ENCODE measurements at regions not wholly inside any gene's neighbourhood (a gene's known extent, or its start where the extent isn't known, plus 50 kb on each side); places are given as distances from the start of the nearest gene placed in this dataset.

DNA sequence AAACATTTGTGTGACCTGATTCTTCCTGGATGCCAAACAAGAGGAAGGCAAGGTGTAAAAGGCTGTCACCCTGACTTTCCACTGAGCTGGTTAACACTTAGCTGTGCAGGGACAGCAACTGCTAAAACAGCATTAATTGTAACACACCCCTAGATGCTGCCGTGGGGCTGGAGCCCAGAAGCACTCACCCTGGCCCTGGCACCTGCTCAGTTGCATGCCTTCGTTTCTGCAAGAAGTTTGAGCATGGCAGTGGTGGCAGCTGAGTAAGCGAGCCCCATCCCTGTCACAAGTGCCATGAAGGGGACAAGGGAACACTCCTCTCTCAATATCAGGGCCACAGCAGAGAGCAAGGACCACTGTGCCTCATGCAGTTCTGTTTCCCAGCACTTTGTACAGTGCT lies 330.2 kb downstream of the TMEM114 start:
- no peak for DNase-seq

DNA sequence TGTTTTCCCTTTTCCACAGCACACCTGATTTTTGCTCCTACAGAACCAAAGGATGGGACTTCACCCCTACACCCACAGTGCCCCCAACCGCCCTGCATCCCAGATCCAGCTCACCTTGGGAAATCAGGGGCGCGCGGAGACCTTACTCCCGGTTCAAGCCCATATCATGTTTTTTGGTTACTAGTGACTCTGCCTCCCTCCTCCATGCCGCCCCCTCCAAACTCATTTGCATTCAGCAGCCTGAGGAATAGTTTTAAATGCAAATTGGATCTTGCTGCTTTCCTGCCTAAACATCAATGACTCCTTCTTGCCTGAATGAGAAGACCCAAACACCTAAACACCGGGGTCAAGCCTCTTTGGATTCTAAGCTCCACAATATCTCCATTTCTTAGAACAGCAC lies 331.8 kb downstream of the TMEM114 start:
- DNase-seq: no peak

DNA sequence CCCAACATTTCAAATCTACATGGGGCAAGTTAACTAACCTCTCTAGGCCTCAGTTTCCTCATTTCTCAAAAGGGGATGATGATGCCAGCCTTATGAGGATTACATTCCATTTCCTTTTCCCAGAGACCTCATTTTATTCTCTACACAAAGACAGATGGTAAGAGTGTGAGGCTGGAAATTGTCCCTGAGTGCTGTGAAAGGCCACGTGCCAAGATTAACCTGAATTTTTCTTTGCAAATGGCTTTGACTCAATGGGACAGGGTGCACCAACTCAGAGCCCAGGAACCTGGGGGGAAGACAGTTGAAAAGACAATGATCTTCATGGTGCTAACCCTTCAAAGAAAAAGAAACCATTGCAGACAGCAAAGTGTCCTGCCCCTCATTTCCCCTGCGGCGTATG lies 332.8 kb downstream of the TMEM114 start:
- no peak for DNase-seq

- DNase-seq: no peak
Measured at GRCh38 chr16:8254405-8254804, 335.9 kb downstream of the TMEM114 start.

DNA sequence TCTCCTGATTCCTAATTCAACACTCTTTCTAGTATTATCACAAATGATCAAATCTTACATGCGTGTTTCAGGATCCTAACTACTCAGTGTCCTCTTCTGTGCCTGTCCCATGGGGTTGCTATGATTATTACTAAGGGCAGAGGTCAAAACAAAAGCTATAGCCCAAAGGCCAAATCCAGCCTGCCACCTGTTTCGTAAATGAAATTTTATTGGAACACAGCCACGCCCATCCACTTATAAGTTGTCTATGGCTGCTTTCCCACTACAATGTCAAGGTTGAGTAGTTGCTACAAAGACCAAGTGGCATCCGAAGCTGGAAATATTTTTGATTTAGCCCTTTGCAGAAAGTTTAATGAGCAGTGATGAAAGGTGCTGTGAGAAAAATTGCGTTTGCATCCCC lies 336.6 kb downstream of the TMEM114 start:
- DNase-seq: no peak

- no peak for DNase-seq
Measured at GRCh38 chr16:8251727-8252126, 338.6 kb downstream of the TMEM114 start.

DNA sequence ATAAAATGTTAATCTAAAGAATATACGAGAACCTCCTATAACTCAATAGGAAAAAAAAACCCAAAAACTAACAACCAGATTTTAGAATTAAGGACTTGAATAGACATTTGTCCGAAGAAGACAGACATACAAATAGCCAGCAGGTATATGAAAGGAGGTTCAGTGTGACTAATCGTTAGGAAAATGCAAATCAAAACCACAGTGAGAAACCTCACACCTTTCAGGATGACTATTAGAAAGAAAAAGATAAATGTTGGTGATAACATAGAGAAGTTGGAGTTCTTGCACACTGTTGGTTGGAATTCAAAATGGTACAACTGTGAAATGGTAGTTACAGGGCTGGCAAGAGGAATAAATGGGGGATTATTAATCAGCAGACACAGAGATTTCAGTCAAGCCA lies 339.0 kb downstream of the TMEM114 start:
- DNase-seq: no peak

DNA sequence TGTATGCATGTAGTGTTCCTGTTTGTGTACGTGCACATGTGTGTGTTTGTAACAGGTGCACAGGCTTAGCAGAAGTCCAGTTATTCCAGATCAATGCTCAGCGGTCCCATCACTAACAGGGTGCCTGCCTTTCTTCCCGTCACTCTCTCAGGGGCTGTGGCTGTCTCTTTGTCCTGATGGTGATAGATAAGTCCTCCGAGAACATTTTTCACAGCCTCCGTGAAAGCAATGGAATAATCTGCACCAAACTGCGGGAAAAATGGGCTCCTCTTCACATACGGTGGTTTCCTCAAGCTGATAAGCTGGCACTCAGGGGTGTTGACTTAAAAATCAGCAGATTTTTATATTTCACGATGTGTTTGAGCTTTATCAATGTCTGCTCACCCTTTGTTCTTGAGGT lies 342.3 kb downstream of the TMEM114 start:
- DNase-seq: no peak

GRCh38 chr16:8243981-8244380 lies 346.3 kb downstream of the TMEM114 start:
- DNase-seq: no peak

- DNase-seq: no peak
Measured at GRCh38 chr16:8241408-8241807, 348.9 kb downstream of the TMEM114 start.

DNA sequence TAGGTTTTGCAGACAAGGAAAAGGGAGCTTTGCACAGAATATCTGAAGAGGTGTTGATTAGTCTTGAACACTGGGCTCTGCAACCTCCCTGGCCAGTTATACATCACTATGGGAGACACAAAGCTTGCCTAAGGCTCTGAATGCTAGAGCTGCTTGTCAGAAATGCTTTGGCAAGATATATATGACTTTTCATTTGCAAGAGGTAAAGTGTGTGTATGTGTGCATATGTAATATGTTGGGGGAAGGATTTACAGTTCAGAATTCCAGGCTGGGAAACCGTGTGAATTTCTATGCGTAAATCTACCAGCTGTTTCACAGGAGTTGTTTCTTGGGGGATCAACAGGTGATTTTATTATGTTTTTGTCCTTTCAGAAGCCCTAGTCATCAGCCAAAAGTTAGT lies 350.9 kb downstream of the TMEM114 start:
- DNase-seq: no peak

GRCh38 chr16:8237452-8237851 lies 352.9 kb downstream of the TMEM114 start:
- DNase-seq: no peak

DNA sequence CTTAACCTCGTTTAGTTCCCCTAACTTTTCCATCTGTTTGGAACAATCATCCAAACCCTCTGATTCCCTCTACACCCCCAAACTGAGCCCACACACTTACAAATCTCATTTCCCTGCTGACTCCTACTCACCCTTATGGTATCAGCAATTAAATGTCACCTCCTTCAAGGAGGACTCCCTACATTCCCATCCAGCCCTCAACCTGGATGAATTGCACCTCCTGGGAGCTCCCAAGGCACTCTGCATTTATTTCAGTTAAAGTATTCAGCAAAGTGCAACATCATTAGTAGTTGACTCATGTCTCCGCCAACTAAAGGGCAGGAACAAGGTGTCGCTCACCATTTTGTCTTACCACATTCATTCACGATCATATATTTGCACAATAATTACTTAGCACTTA lies 353.5 kb downstream of the TMEM114 start:
- DNase-seq: no peak

GRCh38 chr16:8230497-8230896 lies 359.8 kb downstream of the TMEM114 start:
- no peak for DNase-seq

GRCh38 chr16:8229011-8229520 lies 361.2 kb downstream of the TMEM114 start:
- DNase-seq: no peak

GRCh38 chr16:8217201-8217600 lies 373.1 kb downstream of the TMEM114 start:
- DNase-seq: no peak

DNA sequence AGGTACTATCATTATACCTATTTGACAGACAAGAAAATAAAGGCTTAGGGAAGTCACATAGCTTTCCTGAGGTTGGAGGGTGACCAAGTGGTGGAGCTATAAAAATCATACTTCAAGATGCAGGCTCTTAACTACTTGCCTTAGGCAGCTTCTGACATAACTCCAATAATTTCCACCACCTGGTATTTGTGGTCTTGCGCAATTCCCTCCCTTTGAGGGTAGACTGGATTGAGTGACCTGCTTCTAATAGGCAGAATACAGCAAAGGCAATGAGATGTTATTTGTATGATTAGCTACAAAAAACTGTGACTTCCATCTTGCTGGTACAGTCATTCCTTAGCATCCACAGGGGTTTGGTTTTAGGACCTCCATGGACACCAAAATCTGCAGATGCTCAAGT lies 385.5 kb downstream of the TMEM114 start:
- no peak for DNase-seq

- no peak for DNase-seq
Measured at GRCh38 chr16:8204096-8204495, 386.2 kb downstream of the TMEM114 start.

DNA sequence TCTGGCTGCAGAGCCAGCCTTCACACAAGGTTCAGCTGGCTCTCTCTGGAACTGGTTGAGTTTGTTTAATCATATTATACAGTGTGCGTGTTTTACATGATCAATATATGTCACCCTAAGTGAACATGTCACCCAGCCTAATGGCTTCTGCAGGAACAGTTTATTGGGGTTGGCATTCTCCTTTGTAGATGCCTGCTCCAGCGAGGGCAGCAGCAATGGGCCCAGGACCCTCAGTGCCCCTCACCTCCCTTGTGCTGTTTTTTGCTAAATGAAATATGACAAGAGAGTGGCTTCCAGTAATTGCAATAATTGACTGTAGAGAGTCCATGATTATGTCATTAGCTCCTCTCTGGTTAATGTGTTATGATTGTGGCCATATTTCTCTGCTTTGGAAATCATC lies 387.2 kb downstream of the TMEM114 start:
- no peak for DNase-seq

DNA sequence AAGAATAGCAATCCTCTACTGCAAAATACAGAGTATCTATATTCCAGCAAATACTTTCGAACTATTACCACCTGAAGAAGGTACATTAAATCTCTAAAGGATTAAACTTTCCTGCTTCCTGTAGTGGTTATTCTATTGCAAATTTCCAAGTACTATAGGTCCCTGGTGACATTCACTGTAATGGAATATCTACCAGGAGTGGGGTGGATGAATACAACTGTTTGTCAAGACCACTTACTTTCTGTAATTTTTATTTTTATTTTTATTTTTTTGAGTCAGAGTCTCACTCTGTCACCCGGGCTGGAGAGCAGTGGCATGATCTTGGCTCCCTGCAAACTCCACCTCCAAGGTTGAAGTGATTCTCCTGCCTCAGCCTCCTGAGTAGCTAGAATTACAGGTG lies 389.5 kb downstream of the TMEM114 start:
- no peak for DNase-seq

- DNase-seq: no peak
Measured at GRCh38 chr16:8199390-8199789, 390.9 kb downstream of the TMEM114 start.

DNA sequence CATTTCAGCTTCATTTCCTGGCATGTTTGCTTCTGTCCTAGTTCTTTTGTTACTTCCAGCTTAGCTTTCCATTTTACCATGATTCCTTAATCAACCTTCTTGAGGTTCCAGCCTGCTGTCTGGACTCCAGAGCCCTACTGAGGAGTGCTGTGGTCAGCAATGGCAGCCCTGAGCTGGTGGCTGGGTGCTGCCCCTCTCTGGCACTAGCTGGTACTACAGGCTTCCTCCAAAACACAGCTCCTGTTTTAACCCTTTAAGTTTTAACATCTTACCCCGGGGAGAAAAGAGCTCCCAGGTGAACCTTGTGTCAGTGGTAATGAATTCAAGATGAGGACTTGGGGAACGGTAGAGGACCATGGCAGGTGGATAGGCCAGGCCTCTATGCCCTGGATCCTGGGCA lies 395.5 kb downstream of the TMEM114 start:
- DNase-seq: no peak

DNA sequence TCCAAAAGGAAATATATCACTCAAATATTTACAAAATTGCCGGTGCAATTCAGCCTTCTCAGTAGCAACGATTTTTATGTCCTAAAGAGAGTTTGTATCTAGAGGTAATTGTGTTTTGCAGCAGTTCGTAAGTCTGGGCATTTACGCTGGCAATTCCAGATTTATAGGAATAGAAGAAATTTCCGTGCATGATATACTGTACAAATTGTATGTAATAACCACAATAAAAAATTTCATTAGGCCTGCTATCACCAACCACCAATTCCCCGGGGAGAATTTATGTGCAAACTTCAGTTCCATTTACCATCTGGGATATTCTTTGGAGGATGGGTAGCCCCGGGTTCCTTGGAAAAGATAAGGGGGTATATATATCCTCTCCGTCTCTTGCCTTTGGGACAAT lies 401.5 kb downstream of the TMEM114 start:
- DNase-seq: no peak

- no peak for DNase-seq
Measured at GRCh38 chr16:8187782-8188372, 402.4 kb downstream of the TMEM114 start.

DNA sequence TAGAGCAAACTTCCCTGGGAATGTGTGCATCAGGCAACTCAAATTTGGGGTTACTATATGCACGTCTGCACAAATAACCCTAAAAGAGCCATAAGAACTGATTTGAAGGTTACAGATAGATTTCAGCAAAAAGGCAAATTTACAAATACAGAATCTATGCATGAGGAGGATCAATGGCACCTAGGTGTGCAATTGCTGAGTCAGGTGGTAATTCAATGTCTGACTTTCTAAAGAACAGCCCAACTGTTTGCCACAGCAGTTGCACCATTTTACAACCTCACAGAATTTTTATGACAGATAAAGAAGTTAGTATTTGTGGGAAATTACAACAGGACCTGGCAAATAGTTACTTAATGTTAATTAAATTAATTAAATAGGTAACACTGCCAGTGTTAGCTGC lies 405.5 kb downstream of the TMEM114 start:
- no peak for DNase-seq

All from NCI-H1436 (cell line).